ENCODE measurements at regions not wholly inside any gene's neighbourhood (a gene's known extent, or its start where the extent isn't known, plus 50 kb on each side); places are given as distances from the start of the nearest gene placed in this dataset.

GRCh38 chr7:36051501-36051900 is 101.6 kb upstream of the EEPD1 start:
- TF ChIP-seq POLR2AphosphoS5 (IDR thresholded peaks at IDR 0.05) (no peak), CTCF (IDR thresholded peaks at IDR 0.05 in 8 of 11, conservative IDR thresholded peaks at IDR 0.05 in 3 of 11) (no peak)

Data from spleen (tissue), 7 donors.